ENCODE measurements at regions not wholly inside any gene's neighbourhood (a gene's known extent, or its start where the extent isn't known, plus 50 kb on each side); places are given as distances from the start of the nearest gene placed in this dataset.
"Not testable (repeated sequence)": the region's sequence is repeated elsewhere in the genome, so short reads cannot be mapped to it uniquely, and the experiment has no call there.

DNA sequence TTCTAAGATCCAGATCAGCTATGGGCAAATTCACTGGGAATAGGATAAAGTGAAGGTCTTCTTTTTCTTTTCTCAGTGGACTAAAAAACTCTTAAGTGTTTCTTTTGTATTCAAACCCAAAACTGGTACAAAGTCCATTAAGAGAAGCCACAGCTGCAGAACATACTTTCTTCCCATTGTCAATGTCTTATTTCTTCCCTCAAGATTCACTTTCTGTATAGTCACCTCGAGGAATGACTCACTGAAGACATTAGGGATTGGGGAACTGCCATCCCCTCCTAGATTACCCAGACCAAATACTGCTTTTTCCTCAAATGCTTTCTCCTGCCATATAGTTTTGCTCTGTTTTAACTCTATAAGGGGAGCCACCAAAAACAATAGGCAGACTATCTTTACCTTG, 117.4 kb upstream of the SYT13 start:
- not testable (repeated sequence) for TF ChIP-seq E2F1 (CRISPR knock-in tag; IDR thresholded peaks at IDR 0.05); KAT7 (CRISPR knock-in tag; IDR thresholded peaks at IDR 0.05; ENCODE audit: borderline replicate concordance); POLR2A (IDR thresholded peaks at IDR 0.05; ENCODE audit: insufficient read depth in 1 of 2, low read depth in 2 of 2, low read length in 2 of 2); ZBTB34 (CRISPR knock-in tag; IDR thresholded peaks at IDR 0.05); STAG1 (CRISPR knock-in tag; IDR thresholded peaks at IDR 0.05)
